ENCODE measurements at regions not wholly inside any gene's neighbourhood (a gene's known extent, or its start where the extent isn't known, plus 50 kb on each side); places are given as distances from the start of the nearest gene placed in this dataset.

DNA sequence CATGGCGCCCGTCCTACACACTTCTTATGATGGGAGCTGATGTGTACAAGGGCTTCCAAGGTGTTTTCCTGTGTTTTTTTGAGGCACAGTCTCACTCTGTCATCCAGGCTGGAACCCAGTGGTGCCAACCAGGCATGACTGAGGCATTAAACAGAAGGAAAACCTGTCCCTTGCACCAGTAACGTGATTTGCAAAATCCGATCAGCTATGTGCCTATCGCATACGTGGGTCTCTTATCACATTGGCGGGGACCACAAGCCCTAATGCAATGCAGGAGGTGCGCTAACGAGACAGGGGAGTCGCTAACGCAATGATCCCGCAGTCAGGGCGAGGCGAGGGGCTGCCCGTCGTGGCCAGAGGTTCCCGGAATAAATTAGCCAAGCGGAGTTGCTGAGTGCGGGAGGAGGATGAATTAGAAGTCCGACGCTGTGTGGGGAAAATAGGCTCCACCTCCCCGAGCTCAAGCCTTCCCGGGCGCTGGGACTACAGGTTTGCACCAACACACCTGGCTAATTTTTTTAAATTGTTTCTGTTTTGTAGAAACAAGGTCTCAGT is 162.7 kb downstream of the SHOX start:
- TF ChIP-seq ZFP3 (CRISPR knock-in tag; IDR thresholded peaks at IDR 0.05) (no peak), TOX (CRISPR knock-in tag; IDR thresholded peaks at IDR 0.05; ENCODE audit: borderline replicate concordance) (no peak), ZNF70 (CRISPR knock-in tag; IDR thresholded peaks at IDR 0.05) (no peak), RARB (CRISPR knock-in tag; IDR thresholded peaks at IDR 0.05) (no peak), CSDC2 (CRISPR knock-in tag; IDR thresholded peaks at IDR 0.05) (no peak), OSR1 (CRISPR knock-in tag; IDR thresholded peaks at IDR 0.05) (no peak), ZFP30 (CRISPR knock-in tag; IDR thresholded peaks at IDR 0.05) (no peak)
- TF ChIP-seq, protein P1, sequence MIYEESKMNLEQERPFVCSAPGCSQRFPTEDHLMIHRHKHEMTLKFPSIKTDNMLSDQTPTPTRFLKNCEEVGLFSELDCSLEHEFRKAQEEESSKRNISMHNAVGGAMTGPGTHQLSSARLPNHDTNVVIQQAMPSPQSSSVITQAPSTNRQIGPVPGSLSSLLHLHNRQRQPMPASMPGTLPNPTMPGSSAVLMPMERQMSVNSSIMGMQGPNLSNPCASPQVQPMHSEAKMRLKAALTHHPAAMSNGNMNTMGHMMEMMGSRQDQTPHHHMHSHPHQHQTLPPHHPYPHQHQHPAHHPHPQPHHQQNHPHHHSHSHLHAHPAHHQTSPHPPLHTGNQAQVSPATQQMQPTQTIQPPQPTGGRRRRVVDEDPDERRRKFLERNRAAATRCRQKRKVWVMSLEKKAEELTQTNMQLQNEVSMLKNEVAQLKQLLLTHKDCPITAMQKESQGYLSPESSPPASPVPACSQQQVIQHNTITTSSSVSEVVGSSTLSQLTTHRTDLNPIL (CRISPR knock-in tag; IDR thresholded peaks at IDR 0.05; ENCODE audit: low read depth), result no peak
